ENCODE measurements at regions not wholly inside any gene's neighbourhood (a gene's known extent, or its start where the extent isn't known, plus 50 kb on each side); places are given as distances from the start of the nearest gene placed in this dataset.
"Not testable (repeated sequence)": the region's sequence is repeated elsewhere in the genome, so short reads cannot be mapped to it uniquely, and the experiment has no call there.

DNA sequence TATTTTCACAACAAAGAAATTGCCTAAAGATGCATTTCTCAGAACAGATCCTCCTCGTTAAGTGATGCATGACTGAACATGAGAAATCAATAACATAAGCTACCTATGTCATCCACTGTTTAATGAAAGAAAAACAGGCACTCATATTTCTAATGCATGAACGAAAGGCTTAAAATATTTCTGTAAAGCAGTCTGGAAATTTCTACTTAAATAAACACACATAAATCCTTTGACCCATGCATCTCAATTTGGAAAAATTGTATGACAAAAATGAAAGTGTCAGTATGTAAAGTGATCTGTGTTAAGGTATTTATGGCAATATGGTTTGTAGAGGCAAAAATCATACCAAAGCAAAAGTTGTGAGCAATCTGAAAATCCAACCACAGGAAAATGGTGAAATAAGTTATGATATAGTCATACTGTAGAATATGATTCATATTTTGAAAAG lies 399.2 kb upstream of the GRAMD2B start:
- DNase-seq (ENCODE audit: low spot score, unreplicated experiment), result no peak
- Mint-ChIP-seq H3K36me3 (ENCODE audit: insufficient read depth) (no peaks in the 10 kb centered on the region), H3K4me1 (ENCODE audit: low read depth) (peaks cover 10% of the 10 kb centered on the region), H3K9me3 (ENCODE audit: low read depth) (peaks cover 27% of the 10 kb centered on the region), H3K4me3 (ENCODE audit: low read depth) (no peak overlapping the region), H3K27me3 (no peaks in the 10 kb centered on the region), H3K27ac (no peak overlapping the region)
- TF ChIP-seq, protein P1, sequence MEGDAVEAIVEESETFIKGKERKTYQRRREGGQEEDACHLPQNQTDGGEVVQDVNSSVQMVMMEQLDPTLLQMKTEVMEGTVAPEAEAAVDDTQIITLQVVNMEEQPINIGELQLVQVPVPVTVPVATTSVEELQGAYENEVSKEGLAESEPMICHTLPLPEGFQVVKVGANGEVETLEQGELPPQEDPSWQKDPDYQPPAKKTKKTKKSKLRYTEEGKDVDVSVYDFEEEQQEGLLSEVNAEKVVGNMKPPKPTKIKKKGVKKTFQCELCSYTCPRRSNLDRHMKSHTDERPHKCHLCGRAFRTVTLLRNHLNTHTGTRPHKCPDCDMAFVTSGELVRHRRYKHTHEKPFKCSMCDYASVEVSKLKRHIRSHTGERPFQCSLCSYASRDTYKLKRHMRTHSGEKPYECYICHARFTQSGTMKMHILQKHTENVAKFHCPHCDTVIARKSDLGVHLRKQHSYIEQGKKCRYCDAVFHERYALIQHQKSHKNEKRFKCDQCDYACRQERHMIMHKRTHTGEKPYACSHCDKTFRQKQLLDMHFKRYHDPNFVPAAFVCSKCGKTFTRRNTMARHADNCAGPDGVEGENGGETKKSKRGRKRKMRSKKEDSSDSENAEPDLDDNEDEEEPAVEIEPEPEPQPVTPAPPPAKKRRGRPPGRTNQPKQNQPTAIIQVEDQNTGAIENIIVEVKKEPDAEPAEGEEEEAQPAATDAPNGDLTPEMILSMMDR (IDR thresholded peaks at IDR 0.05; ENCODE audit: unreplicated experiment), result no peak

- DNase-seq (ENCODE audit: low spot score, unreplicated experiment), result no peak
- H3K9me3 Mint-ChIP-seq (ENCODE audit: low read depth), result peaks cover 36% of the 10 kb centered on the region
- peaks cover 9% of the 10 kb centered on the region for H3K4me1 Mint-ChIP-seq (ENCODE audit: low read depth)
- TF ChIP-seq, protein P1 (IDR thresholded peaks at IDR 0.05; ENCODE audit: unreplicated experiment), result no peak
- H3K27me3 Mint-ChIP-seq, result no peaks in the 10 kb centered on the region
- H3K27ac Mint-ChIP-seq, result no peak overlapping the region
- H3K4me3 Mint-ChIP-seq (ENCODE audit: low read depth), result no peak overlapping the region
- H3K36me3 Mint-ChIP-seq (ENCODE audit: insufficient read depth), result peaks cover 11% of the 10 kb centered on the region
Measured at GRCh38 chr5:126027149-126027548, 396.1 kb upstream of the GRAMD2B start.

- Mint-ChIP-seq H3K36me3 (ENCODE audit: insufficient read depth) (peaks cover 11% of the 10 kb centered on the region), H3K4me3 (ENCODE audit: low read depth) (no peak overlapping the region), H3K27ac (no peak overlapping the region), H3K9me3 (ENCODE audit: low read depth) (peaks cover 33% of the 10 kb centered on the region), H3K27me3 (no peaks in the 10 kb centered on the region), H3K4me1 (ENCODE audit: low read depth) (peaks cover 9% of the 10 kb centered on the region)
- DNase-seq (ENCODE audit: low spot score, unreplicated experiment), result no peak
- TF ChIP-seq, protein P1 (IDR thresholded peaks at IDR 0.05; ENCODE audit: unreplicated experiment), result no peak
Measured at GRCh38 chr5:126027652-126028051, 395.6 kb upstream of the GRAMD2B start.

GRCh38 chr5:126028336-126028735 lies 394.9 kb upstream of the GRAMD2B start:
- Mint-ChIP-seq H3K36me3 (ENCODE audit: insufficient read depth) (peaks cover 11% of the 10 kb centered on the region), H3K4me3 (ENCODE audit: low read depth) (no peak overlapping the region), H3K9me3 (ENCODE audit: low read depth) (peaks cover 33% of the 10 kb centered on the region), H3K27ac (no peak overlapping the region), H3K4me1 (ENCODE audit: low read depth) (peaks cover 9% of the 10 kb centered on the region), H3K27me3 (no peaks in the 10 kb centered on the region)
- TF ChIP-seq, protein P1 (IDR thresholded peaks at IDR 0.05; ENCODE audit: unreplicated experiment), result no peak
- DNase-seq (ENCODE audit: low spot score, unreplicated experiment), result no peak

DNA sequence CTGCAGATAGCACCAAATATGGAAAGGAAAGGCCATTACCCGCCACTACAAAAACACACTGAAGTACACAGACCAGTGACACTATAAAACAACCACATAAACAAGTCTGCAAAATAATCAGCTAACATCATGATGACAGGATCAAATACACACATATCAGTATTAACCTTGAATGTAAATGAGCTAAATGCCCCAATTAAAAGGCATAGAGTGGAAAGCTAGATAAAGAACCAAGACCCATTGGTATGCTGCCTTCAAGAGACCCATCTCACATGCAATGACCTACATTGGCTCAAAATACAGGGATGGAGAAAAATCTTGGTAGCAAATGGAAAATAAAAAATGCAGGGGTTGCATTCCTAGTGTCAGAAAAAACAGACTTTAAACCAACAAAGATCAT lies 393.9 kb upstream of the GRAMD2B start:
- DNase-seq (ENCODE audit: low spot score, unreplicated experiment); H3K4me3 Mint-ChIP-seq (ENCODE audit: low read depth); H3K27me3 Mint-ChIP-seq; H3K27ac Mint-ChIP-seq; H3K4me1 Mint-ChIP-seq (ENCODE audit: low read depth): not testable (repeated sequence)
- Mint-ChIP-seq H3K9me3 (ENCODE audit: low read depth) (peaks cover 37% of the 10 kb centered on the region), H3K36me3 (ENCODE audit: insufficient read depth) (peaks cover 11% of the 10 kb centered on the region)

DNA sequence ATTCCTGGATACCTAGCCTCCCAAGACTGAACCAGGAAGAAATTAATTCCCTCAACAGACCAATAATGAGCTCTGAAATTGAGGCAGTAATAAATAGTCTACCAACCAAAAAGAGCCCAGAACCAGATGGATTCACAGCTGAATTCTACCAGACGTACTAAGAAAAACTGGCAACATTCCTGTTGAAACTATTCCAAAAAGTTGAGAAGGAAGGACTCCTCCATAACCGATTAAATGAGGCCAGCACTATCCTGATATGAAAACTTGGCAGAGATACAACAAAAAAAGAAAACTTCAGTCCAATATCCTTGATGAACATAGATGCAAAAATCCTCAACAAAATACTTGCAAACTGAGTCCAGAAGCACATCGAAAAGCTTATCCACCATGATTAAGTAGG lies 392.5 kb upstream of the GRAMD2B start:
- peaks cover 37% of the 10 kb centered on the region for H3K9me3 Mint-ChIP-seq (ENCODE audit: low read depth)

More for the DNA sequence above, 392.5 kb upstream of the GRAMD2B start:
- peaks cover 9% of the 10 kb centered on the region for H3K4me1 Mint-ChIP-seq (ENCODE audit: low read depth)
- no peak for DNase-seq (ENCODE audit: low spot score, unreplicated experiment)
- H3K4me3 Mint-ChIP-seq (ENCODE audit: low read depth), result no peak overlapping the region
- H3K36me3 Mint-ChIP-seq (ENCODE audit: insufficient read depth), result peaks cover 11% of the 10 kb centered on the region
- no peak overlapping the region for H3K27ac Mint-ChIP-seq
- H3K27me3 Mint-ChIP-seq, result no peaks in the 10 kb centered on the region
- TF ChIP-seq, protein P1 (IDR thresholded peaks at IDR 0.05; ENCODE audit: unreplicated experiment), result no peak
